Neural cell (in vitro differentiated cells): ENCODE measurements at regions not wholly inside any gene's neighbourhood (a gene's known extent, or its start where the extent isn't known, plus 50 kb on each side); places are given as distances from the start of the nearest gene placed in this dataset.

Experiments used
- H2AFZ ChIP-seq: fragments of 200-600, 300-800 bp; sonication (generic), shearing (Covaris generic); 2 replicates; pipeline ENCODE4 v1.6.0; 2014; ENCODE audit warnings: low read depth, mild to moderate bottlenecking, antibody characterized with exemption, low read length, moderate library complexity
- H3F3A ChIP-seq: fragments of 200-600 bp; shearing (Covaris generic); 2 replicates; pipeline ENCODE4 v1.6.1; 2016; ENCODE audit warnings: mild to moderate bottlenecking, moderate library complexity, mixed read lengths, antibody characterized with exemption, low read length; ENCODE audit not compliant: insufficient read depth, poor library complexity, severe bottlenecking
- H3K27ac ChIP-seq: fragments of 200-600, 300-800 bp; sonication (generic), shearing (Covaris generic); 2 replicates; pipeline ENCODE4 v1.5.1; 2014; ENCODE audit warnings: mild to moderate bottlenecking, low read length, moderate library complexity
- H3K27me3 ChIP-seq: fragments of 300-800, 200-600 bp; sonication (generic), shearing (Covaris generic); 2 replicates; pipeline ENCODE4 v1.6.0; 2014; ENCODE audit warnings: mild to moderate bottlenecking, low read depth, low read length, moderate library complexity; ENCODE audit not compliant: insufficient read depth
- H3K36me3 ChIP-seq: fragments of 300-800, 200-600 bp; sonication (generic), shearing (Covaris generic); 2 replicates; pipeline ENCODE4 v1.5.1; 2014; ENCODE audit warnings: mild to moderate bottlenecking, antibody characterized with exemption, low read length, moderate library complexity; ENCODE audit not compliant: insufficient read depth
- H3K4me2 ChIP-seq: fragments of 300-800, 200-600 bp; sonication (generic), shearing (Covaris generic); 2 replicates; pipeline ENCODE4 v1.6.0; 2014; ENCODE audit warnings: mild to moderate bottlenecking, low read length
- H3K4me3 ChIP-seq: fragments of 300-800, 200-600 bp; sonication (generic), shearing (Covaris generic); 2 replicates; pipeline ENCODE4 v1.5.1; 2014; ENCODE audit warnings: mild to moderate bottlenecking, low read length, moderate library complexity
- H3K79me2 ChIP-seq: fragments of 200-600 bp; shearing (Covaris generic); replicated peaks from 2 replicates; pipeline ENCODE4 v1.6.0; 2014; ENCODE audit warnings: mild to moderate bottlenecking, low read length, moderate library complexity; ENCODE audit not compliant: insufficient read depth
- H3K9ac ChIP-seq: fragments of 300-800, 200-600 bp; sonication (generic), shearing (Covaris generic); 2 replicates; pipeline ENCODE4 v1.6.1; 2016; ENCODE audit warnings: mild to moderate bottlenecking, low read length, mixed read lengths
- H3K9me2 ChIP-seq: fragments of 200-600 bp; shearing (Covaris generic); 2 replicates; pipeline ENCODE4 v1.6.1; 2016; ENCODE audit warnings: mild to moderate bottlenecking, low read length, mixed read lengths; ENCODE audit not compliant: insufficient read depth
- H3K9me3 ChIP-seq: fragments of 200-600, 300-800 bp; sonication (generic), shearing (Covaris generic); 2 replicates; pipeline ENCODE4 v1.6.1; 2016; ENCODE audit warnings: mild to moderate bottlenecking, mixed run types, low read length, moderate library complexity, mixed read lengths
- H4K20me1 ChIP-seq: fragments of 200-600 bp; shearing (Covaris generic); 2 replicates; pipeline ENCODE4 v1.6.1; 2016; ENCODE audit warnings: mild to moderate bottlenecking, mixed run types; ENCODE audit not compliant: insufficient read depth
- CTCF ChIP-seq: fragments of 450-650 bp; IDR thresholded peaks from 2 replicates; pipeline ENCODE4 v1.5.1; 2014; ENCODE audit warnings: antibody characterized with exemption, mild to moderate bottlenecking, moderate library complexity; ENCODE audit not compliant: poor library complexity, severe bottlenecking
- EP300 ChIP-seq: fragments of 450-650 bp; conservative IDR thresholded peaks from 2 replicates; pipeline ENCODE4 v1.6.1; 2014; ENCODE audit warnings: antibody characterized with exemption, mild to moderate bottlenecking, moderate library complexity; ENCODE audit not compliant: poor library complexity, severe bottlenecking
- EZH2 ChIP-seq: fragments of 200-600, 300-800 bp; shearing (Covaris generic), sonication (generic); IDR thresholded peaks from 2 replicates; pipeline ENCODE4 v1.6.1; 2014; ENCODE audit warnings: antibody characterized with exemption, low read length, borderline replicate concordance, mild to moderate bottlenecking; ENCODE audit not compliant: insufficient read depth, poor library complexity, severe bottlenecking
- MXI1 ChIP-seq: fragments of 450-650 bp; conservative IDR thresholded peaks from 2 replicates; pipeline ENCODE4 v1.6.1; 2014; ENCODE audit warnings: antibody characterized with exemption, mild to moderate bottlenecking; ENCODE audit not compliant: poor library complexity, severe bottlenecking
- POLR2AphosphoS5 ChIP-seq: IDR thresholded peaks from 2 replicates; pipeline ENCODE4 v1.6.1; 2012
- RAD21 ChIP-seq: fragments of 450-650 bp; conservative IDR thresholded peaks from 2 replicates; pipeline ENCODE4 v1.6.1; 2014; ENCODE audit warnings: antibody characterized with exemption, mild to moderate bottlenecking, moderate library complexity
- REST ChIP-seq: IDR thresholded peaks from 2 replicates; pipeline ENCODE4 v1.6.1; 2012; ENCODE audit warnings: borderline replicate concordance
- SMC3 ChIP-seq: fragments of 450-650 bp; conservative IDR thresholded peaks from 2 replicates; pipeline ENCODE4 v1.6.1; 2014; ENCODE audit warnings: antibody characterized with exemption, mild to moderate bottlenecking, moderate library complexity; ENCODE audit not compliant: poor library complexity
- TAF1 ChIP-seq: IDR thresholded peaks from 2 replicates; pipeline ENCODE4 v1.6.1; 2012; ENCODE audit warnings: low read depth

GRCh38 chr9:92242260-92243136, 51.0 kb downstream of the IARS1 start:
- Histone ChIP-seq H3F3A (no peaks in the 10 kb centered on the region), H3K4me2 (no peak overlapping the region), H3K36me3 (no peaks in the 10 kb centered on the region), H3K9me3 (no peaks in the 10 kb centered on the region), H3K27ac (no peak overlapping the region), H3K79me2 (no peaks in the 10 kb centered on the region), H3K4me3 (no peak overlapping the region), H2AFZ (no peak overlapping the region), H3K27me3 (no peaks in the 10 kb centered on the region), H3K9me2 (no peaks in the 10 kb centered on the region), H4K20me1 (no peaks in the 10 kb centered on the region), H3K9ac (no peak overlapping the region)
- TF ChIP-seq SMC3 (peak; percentile 68), REST (no peak), POLR2AphosphoS5 (no peak), CTCF (peak; percentile 63), RAD21 (peak; percentile 69), TAF1 (no peak)

GRCh38 chr9:92236915-92237314, 56.6 kb downstream of the IARS1 start:
- Histone ChIP-seq H4K20me1 (no peaks in the 10 kb centered on the region), H3F3A (no peaks in the 10 kb centered on the region), H3K27ac (no peak overlapping the region), H2AFZ (no peak overlapping the region), H3K79me2 (no peaks in the 10 kb centered on the region), H3K27me3 (no peaks in the 10 kb centered on the region), H3K36me3 (no peaks in the 10 kb centered on the region), H3K9ac (no peak overlapping the region), H3K9me3 (no peaks in the 10 kb centered on the region), H3K9me2 (no peaks in the 10 kb centered on the region), H3K4me3 (no peak overlapping the region), H3K4me2 (no peak overlapping the region)
- TF ChIP-seq CTCF (no peak), EZH2 (no peak), RAD21 (no peak), SMC3 (no peak), POLR2AphosphoS5 (no peak), REST (no peak), MXI1 (no peak), TAF1 (no peak), EP300 (no peak)
